Endothelial cell of umbilical vein (primary cell): ENCODE measurements at regions not wholly inside any gene's neighbourhood (a gene's known extent, or its start where the extent isn't known, plus 50 kb on each side); places are given as distances from the start of the nearest gene placed in this dataset.

Experiments used
- CTCF ChIP-seq, 2 donors: IDR thresholded peaks; 1 replicate in 1 of 2; 2 replicates in 1 of 2; pipeline ENCODE4 v1.5.1; 2011; ENCODE audit warnings: low read length in 2 of 2, mild to moderate bottlenecking in 2 of 2, moderate library complexity in 2 of 2, control low read depth in 1 of 2, inconsistent platforms in 1 of 2, low read depth in 1 of 2; ENCODE audit not compliant: insufficient read depth in 1 of 2; ENCODE audit errors: extremely low read depth in 1 of 2
- GATA2 ChIP-seq: IDR thresholded peaks from 2 replicates; pipeline ENCODE4 v1.7.0; 2011; ENCODE audit warnings: low read depth, mild to moderate bottlenecking, moderate library complexity, mixed read lengths, low read length; ENCODE audit not compliant: insufficient read length, insufficient read depth
- POLR2A ChIP-seq: IDR thresholded peaks from 2 replicates; pipeline ENCODE4 v1.6.1; 2012; ENCODE audit warnings: low read depth, mild to moderate bottlenecking, control low read depth, low read length

- TF ChIP-seq POLR2A (no peak), GATA2 (no peak), CTCF (IDR thresholded peaks at IDR 0.05; ENCODE audit: extremely low read depth in 1 of 2, insufficient read depth in 1 of 2, low read depth in 1 of 2, low read length in 2 of 2) (no peak)
Observed at GRCh38 chr9:90034071-90034470, 429.3 kb downstream of the GADD45G start.
